A172 (cell line): ENCODE measurements at regions not wholly inside any gene's neighbourhood (a gene's known extent, or its start where the extent isn't known, plus 50 kb on each side); places are given as distances from the start of the nearest gene placed in this dataset.

Experiments
- DNase-seq: peaks from one replicate; pipeline ENCODE4 v3.0.0-alpha.2; 2015; ENCODE audit warnings: low spot score

DNA sequence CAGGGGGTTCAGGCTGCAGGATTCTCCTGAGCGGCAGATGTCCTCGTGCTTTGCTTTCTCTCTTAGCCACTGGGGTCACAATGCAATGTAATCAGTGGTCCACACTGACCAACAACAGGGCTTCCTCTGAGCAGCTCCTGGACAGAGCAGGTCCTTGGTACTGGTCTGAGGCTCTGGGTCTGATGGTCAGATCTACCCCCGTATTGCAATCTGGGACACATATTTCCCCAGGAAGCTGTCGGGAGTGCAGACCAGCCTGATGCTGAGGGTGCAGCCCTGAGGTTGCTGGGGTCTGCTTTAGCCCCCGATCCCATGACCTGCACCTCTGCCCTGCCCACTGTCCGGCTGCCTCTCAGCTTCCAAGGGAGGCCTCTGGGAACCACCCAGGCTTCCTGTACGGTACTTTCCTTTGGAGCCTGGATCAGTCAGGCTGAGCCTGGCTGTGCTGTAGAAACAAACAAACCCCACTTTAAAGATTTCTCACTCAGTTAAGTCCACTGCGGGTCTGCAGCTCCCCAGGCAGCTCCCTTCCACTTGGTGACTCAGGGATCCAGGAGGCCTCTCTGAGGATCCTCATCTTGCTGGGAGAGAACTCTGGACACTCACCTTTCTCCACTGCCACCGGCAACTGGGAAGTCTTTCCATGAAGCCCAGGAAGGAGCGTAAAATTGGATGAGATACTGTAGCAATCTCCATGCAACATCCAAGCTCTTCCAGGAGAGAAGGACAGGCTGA, 1046.6 kb downstream of the TBC1D22A start:
- DNase-seq, result no peak

DNA sequence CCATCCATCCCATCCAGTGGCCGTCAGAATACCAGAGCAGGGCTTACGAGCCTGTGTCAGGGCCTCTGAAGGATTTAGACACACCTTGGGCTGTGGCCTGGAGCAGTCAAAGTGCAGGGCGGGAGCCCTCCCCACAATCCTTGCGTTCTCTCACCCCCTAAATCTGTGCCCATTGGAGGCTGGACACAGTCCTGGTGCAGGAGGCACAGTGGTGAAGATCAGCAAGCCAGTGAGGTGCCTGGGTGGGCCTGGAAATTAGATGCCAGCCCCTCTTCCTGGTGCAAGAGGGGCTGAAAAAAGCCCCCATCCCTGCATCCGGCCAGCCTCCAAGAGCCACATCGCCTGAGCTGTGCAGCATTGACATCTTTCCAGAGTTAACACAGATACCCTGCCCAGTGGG, 1045.8 kb downstream of the TBC1D22A start:
- no peak for DNase-seq

DNA sequence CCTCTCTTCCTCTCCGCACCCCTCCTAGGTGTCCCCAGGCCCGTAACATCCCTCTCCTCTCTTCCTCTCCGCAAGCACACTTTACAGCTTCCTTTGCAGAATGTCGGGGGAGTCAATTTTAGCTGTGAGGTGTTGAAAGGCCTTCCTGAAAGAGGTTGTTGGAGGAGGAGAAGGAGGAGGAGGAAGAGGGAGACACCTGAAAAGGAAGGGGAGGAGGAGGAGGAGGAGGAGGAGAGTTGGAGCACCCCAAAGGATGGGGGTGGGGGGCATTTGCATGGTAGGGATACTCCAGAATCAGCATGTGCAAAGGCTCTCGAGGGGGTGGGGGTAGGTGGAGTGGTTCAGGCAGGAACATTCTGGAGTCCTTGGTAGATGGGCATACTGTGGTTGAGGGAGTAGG, 1045.1 kb downstream of the TBC1D22A start:
- no peak for DNase-seq

DNA sequence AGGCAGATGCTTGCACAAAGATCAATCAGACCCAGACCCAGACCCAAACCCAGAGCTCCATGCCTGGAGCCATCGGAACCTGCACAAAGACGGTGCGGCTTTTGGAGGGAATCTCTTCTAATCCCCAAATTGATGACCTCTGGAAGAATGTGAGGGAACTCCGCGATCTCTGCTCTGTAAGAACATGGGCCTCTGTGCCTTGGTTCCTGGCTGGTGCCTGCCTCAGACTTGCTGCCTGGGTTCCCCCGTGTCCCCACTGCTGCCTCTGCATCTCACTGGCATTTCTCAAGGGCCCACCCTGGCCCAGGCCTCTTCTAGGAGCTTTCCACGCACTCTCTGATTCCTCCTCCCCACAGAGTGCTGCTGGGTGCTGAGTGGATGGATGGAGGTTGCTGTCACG, 1044.4 kb downstream of the TBC1D22A start:
- DNase-seq, result no peak

DNA sequence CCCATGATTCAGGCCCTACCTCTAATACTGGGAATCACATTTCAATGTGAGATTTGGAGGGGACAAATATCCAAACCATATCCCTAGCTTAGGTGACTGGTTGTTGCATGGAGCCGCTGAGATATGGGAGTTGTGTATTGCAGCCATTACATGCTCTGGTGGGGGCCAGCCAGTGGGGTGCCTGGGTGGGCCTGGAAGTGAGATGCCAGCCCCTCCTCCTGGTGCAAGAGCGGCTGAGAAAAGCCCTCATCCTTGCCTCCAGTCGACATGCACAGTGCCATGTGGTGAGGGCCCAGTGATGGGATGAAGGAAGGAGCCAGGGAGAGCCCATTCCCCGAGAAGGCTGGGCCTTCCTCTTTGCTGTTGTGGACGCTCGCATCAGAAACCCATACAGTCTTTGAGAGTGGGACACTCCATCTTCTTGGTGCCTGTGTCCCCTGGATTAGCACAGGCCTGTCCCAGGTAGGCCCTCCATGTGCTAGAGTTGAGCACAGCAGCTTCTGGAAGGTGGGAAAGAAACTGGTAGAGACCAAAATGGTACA, 1043.0 kb downstream of the TBC1D22A start:
- DNase-seq, result no peak

DNA sequence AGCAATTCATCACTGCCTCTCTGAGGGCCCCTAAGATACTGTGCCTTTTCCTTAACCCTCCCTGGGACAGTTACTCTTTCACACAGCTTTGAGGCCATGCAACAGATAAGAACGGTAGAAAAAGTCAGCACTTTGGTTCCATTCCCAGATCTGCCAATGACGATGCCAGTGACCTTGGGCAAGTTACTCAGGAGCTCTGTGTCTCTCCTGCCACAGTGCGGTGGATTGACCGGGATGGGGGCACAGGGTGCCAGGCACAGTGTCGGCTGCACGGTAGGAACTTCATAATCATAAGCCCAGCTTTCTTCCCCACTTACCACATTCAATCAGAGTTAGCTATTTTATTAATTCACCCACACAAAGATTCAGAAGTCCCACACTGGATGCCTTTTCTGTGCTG, 1041.8 kb downstream of the TBC1D22A start:
- no peak for DNase-seq

DNA sequence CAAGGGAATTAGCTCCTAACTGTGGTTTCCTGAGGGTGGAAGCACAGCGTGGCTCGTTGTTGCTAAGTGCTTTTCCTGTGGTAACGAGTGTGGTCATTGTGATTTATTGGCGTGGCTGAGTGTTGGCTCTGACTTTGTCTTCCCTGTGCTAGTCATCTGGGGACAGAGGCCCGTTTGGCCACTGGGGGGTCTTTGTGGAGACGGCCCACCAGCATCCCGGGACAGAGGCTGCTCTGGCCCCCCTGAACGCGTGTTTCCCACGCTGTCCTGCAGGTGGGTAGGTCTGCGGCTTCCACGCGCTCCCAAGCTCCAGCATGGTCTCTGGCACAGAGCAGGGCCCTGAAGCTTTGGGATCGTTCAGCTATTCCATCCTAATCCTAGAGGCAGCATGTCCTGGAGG, 1040.0 kb downstream of the TBC1D22A start:
- peak; percentile 3 for DNase-seq

DNA sequence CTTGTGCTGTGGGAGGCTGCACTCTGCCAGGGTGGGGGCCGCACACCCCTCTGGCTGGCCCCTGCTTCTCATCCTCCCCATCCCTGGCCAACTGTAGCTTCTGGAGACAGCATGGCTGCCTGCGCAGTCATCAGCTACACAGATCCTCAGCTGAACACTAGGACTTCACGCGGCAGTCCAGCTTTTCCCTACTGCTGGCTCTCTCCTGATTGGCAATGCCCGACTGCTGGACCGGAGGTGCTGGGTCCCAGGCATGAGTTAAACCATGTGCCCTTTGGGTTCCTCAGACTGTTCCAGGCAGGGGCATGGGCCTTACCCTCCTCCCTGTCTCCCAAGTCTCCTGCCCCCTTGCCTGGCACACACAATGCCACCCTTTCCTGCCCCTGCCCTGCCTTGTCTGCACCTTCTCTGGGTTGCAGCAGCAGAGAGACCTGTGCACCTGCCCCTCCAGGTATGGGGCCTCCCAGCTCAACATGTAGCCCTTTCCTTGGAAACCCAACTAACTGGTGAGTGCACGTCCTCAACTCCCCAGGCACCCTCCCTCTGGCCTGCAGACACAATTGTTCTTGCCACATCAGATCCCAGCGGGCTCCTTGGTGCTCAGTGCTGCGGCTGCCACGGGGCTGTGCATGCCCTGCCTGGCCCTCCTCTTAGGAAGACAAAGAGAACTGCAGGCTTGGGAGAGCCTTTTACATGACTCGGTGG, 1039.2 kb downstream of the TBC1D22A start:
- no peak for DNase-seq

DNA sequence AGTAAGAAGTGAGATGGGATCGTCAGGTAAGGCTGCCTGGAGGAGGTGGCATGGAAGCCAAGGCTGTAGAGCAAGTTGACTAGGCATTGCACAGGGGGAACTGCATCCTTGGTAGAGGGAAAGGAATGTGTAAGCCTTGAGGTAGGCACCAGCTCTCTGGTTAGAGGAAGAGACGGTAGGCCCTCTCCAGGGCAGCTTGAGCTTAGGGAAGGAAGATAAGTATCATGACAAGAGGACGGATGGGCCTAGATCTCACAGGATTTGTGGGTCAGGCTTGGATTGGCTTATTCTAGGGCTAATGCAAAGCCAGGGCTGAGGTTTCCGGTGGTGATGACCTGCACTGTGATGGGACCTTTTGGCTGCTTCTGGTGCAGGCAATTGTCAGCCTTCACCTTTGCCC, 1035.8 kb downstream of the TBC1D22A start:
- no peak for DNase-seq

DNA sequence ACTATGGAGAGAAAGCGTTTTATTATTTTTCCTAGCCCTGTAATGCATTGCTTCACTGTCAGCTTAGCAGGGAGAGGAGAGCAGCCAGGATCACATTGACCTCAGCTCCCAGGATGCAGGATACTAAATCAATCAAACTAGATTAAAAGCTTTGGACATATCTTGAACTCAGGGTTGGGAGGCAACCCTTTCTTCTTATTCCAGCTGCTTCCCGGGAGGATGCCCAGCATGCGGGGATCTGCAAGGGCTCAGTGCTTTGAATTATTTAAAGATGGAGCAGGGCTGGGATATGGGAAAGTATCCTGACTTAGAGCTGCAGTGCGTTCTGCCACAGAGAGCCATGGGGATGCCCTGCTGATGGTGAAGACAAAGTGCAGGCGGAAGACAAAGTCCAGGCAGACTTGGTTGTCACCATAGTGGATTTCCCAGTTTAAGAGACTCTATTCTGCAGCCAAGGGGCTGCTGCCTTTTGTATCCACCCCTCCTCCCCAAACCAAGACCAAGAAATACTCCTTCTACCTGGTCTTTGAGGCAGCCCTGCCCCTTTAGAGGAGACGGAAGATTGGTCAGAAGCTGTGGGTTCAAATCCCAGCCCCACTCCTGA, 1035.0 kb downstream of the TBC1D22A start:
- no peak for DNase-seq

DNA sequence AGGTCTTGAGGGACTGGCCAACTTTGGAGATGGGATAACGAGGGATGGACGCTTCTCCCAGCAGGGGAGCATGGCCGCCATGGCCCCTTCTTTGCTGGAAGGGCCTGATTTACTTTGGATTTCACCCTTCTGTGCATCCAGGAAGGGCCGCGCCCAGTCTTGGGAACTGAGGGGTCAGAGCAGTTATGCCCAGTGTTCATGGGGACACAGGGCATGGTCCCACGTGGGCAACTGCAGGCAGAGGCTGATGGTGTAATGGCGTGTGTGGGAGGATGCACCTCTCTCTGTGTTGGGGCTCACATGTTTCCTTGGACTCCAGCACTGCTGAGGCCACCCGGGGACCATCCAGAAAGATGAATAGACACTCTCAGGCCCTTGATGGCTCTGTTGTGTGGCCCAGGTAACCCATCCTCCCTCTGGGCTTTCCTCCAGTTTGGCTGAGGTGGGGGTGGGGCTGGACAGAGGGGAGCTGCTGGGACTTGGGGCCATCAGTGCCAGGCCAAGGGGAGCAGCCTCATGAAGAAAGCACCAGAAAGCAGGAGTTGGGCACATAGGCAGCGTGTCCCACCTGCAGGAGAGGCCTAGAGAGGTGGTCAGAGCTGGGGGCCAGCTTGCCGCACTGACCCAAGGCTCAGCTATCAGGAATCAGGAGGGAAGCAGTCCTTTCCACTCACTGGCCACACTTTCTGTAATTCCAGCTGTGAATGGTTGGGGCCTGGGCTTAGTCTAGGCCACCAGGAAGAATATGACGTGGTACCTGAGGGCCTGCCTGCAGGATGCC, 1033.9 kb downstream of the TBC1D22A start:
- no peak for DNase-seq

DNA sequence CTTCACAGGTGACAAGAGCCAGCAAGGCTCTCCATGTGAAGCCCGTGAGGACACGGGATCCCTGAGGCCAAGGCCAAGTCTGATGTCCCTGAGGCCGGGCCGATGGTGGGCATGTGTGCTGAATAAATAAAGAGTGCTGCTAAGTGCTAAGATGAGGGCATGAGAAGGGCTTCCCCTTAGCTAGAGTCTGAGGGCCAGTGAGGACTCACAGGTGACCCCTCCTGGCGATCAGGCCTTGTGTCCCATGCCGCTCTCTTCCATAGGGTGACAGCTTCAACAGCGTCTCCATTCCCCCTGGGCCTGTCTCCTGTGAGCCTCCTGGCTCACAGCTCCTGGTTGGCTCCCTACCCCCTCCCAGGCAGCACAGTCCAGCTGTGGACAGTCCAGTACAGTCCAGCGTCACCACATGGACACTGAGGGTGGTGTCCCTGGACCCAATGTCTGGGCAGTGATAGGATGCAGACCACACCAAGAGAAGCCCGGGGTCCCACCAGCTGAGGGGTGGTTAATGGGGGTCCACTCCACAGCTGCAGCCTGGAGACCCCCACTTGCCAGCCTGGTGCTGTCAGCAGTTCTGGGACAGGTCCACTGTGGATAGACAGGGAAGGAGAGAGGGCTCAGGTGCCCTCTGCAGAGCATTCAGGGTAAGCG, 1033.2 kb downstream of the TBC1D22A start:
- DNase-seq, result no peak

DNA sequence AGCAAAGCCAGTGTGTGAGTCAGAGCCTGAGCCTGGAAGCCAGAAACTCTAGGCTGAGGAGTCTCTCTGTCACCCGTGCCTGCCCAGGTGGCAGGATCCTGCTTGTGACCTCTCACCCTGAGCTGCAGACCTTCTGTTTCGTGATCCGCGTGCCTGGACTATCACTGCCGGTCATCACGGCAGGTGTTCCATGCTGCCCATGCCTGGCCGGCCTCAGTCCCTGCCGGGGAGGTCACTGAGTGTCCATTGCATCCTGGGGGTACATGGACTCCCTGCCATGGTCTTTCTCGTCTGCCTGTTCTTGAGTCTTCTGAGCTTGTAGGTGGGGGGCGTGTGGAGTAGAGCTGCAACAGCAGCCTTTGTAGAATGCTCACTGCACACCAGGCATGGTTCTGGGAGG, 1032.4 kb downstream of the TBC1D22A start:
- no peak for DNase-seq

DNA sequence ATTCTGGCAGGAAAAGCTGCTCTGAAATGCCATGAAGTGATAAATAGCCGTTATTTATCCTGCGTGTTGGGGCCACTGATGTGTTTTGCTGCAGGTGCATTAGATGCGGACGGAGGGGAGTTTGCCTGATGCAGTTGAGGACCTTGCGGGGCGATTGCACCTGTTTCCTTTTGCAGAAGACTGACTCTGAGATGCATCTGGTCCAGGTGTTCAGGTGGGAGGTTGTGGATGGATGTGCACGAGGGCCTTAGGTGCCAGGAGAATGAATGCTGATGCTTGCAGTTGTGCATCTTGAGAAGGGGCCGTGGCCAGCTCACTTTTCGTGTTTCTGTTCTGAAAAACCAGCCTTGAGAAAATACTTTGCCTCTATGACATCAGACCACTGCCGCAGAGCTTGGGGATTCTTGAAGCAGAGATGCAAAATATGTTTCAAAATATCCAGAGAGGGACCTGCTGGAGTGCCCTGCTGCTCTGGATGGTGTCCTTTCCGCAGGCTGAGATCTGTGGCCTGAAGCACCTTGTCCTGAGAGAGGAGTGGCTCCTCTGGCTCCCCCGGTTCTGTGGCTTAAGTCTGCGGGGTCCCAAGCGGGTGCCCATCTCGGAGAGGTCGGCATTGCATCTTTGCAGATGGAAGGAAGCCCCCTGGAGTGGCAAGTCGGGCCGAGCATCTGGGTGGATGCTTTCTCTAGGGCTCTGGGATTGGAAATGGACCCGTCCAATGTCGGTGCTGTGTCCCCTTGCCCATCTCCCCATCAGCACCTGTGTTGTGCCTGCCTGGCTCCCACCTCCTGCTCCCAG, 1031.1 kb downstream of the TBC1D22A start:
- no peak for DNase-seq

DNA sequence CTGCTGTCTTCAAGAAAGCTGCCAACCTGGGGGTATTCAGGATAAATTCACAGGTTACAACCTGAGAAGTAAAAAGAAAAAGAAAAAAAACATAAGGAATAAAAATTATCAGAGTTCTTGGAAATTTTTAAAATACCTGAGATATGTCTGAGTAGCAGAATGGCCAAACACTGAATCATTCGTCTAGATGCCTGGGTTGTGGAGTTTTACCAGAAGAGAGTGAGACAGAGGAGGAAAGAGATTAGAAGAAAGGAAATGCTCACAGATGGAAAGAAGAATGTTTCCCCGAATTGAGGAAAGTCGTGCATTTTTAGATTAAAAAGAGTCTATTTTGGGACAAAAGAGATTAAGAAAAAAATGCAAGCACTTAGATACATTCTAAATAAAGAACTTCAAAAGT, 1026.7 kb downstream of the TBC1D22A start:
- DNase-seq, result no peak

DNA sequence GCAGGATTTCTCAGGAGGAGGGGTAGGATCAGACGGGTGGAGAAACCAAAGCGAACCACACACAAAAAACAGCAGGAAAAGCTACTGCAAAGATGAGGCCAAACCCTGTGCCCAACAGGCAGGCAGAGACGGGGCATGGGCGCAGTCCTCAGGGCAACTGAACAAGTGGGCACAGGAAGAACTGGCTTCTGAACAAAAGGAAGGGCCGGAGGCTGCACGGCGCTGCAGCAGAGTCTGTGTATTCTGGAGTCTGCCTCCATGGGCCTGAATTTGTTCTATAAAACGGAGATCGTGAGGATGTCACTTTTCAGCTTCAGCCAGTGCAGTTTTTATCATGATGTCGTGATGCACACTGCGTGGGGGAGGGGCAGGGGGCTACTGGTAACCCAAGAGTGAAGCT, 1026.0 kb downstream of the TBC1D22A start:
- no peak for DNase-seq

DNA sequence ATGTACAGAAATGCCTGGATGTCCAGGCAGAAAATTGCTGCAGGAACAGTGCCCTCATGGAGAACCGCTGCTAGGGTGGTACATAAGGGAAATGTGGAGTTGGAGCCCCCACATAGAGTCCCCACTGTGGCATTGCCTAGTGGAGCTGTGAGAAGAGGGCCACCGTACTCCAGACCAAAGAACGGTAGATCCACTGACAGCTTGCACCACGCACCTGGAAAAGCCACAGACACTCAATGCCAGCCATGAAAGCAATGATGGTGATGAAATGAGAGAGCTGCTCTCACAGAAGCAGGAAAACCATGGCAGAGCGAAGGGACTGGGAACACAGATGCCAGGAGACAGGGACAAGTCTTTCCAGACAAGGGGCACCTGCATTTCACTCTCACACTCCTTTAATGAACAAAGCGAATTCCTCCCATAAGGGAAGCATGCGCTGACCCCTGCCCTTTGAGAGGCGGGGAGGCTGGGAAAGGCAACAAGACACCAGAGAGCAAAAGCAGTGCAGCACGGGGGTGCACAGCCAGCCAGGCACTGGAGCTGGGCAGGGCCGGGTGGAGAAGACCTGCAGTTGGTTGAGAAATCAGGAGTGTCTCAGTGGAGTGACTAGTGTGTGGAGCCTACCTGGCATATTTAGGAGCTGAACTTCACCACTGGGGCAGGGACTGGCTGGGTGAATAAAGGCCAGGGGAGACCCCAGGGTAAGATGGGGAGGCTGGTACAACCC, 1025.2 kb downstream of the TBC1D22A start:
- DNase-seq, result no peak

DNA sequence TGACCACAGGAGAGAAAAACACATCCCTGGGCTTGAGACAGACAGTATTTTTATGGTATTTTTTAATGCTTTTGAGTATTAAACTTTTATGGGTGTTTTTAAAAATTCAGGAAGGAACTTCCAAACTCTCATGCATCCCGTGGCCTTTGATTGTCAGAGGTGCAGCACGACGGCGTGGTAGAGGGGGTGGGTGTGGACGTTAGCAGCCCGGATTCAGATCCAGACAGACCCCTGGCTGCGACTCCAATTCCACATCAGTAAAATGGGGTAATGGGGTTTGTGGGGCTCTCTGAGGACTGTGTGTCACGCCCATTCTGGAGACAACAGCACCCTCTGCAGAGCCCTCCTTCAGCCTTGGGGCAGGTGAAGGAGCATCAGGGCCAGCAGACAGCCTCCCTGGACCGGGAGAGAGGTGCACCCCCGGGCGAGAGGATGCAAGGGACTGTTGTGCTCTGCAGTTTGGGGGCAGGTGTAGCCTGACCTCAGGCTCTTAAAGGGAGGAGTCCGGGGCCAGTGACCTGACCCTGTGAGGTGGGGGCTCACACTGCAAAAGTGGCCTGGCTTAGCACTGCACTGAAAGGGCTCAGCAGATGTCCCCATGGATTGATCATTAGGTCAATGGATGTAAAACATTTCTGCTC, 1024.3 kb downstream of the TBC1D22A start:
- no peak for DNase-seq

DNA sequence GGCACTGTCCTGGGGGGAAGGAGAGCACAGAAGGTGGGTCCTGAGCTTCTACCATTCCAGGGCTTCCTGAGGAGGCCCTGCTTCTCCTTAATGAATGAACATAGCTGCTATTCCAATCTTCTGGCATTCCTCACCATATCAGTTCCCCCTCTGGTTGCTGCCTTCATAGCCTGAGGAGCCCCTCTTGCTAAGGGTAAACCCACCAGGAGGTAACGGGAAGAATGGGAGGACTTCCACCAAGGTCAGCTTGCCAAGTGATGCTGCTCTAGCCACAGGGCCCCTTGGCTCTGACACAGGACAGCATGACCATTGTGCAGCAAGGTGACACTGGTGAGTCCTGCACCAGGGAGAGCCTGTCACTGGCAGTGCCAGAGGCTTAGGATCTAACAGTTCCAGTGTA, 1022.5 kb downstream of the TBC1D22A start:
- no peak for DNase-seq
